Lower lobe of right lung (tissue), 2 donors: ENCODE measurements at regions not wholly inside any gene's neighbourhood (a gene's known extent, or its start where the extent isn't known, plus 50 kb on each side); places are given as distances from the start of the nearest gene placed in this dataset.

Source experiments
- ATAC-seq, 2 donors: fragments of 200-7000 bp; cut with Tn5 transposase; one replicate each; pipeline ENCODE4 v1.9.1; 2020 to 2022; ENCODE audit warnings: mild to moderate bottlenecking in 2 of 2, moderate library complexity in 2 of 2
- DNase-seq: peaks from one replicate; pipeline ENCODE4 v3.0.0-alpha.2; 2020
- H3K27ac ChIP-seq: fragments of 200-600 bp; one replicate; pipeline ENCODE4 v1.8.0; 2022
- H3K27me3 ChIP-seq: fragments of 200-600 bp; one replicate; pipeline ENCODE4 v1.8.0; 2022; ENCODE audit warnings: low read depth
- H3K36me3 ChIP-seq: fragments of 200-600 bp; one replicate; pipeline ENCODE4 v1.8.0; 2022; ENCODE audit warnings: mild to moderate bottlenecking
- H3K4me1 ChIP-seq: fragments of 200-600 bp; one replicate; pipeline ENCODE4 v1.8.0; 2022
- H3K4me3 ChIP-seq: fragments of 200-600 bp; one replicate; pipeline ENCODE4 v1.8.0; 2022; ENCODE audit warnings: mild to moderate bottlenecking
- H3K9me3 ChIP-seq: fragments of 200-600 bp; one replicate; pipeline ENCODE4 v1.8.0; 2022
- intact Hi-C: fragments of 100-400 bp; cut with DNase I; formaldehyde crosslinking; loops from one replicate; pipeline ENCODE4 v1.11.0; 2022
- TF ChIP-seq, protein P1 (sequence below): fragments of 200-600 bp; IDR thresholded peaks from one replicate; pipeline ENCODE4 v1.8.0; 2022; ENCODE audit warnings: antibody characterized with exemption, mild to moderate bottlenecking
- donor health status: DM: no; HTN: yes; CAD: no; lungs with severe emphysema.

DNA sequence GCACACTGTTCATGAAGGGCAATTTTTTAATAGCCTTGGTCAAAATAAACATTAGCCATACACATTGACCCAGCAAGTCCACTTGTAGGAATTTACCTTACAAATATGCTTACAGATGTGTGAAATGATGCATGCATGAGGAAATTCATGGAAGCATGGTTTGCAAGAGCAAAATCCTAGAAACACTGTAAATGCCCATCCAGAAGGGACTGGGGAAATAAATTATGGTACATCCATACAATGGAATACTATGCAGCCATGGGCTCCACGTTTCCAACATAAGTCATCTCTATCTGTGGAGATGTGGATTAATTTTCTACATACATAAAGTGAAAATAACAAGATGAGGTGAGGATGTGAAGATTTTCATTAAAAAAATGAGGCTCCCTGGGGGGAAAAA is 99.1 kb downstream of the NPY start:
- Histone ChIP-seq H3K27ac (no peak overlapping the region), H3K27me3 (no peaks in the 10 kb centered on the region), H3K4me1 (no peaks in the 10 kb centered on the region), H3K9me3 (no peaks in the 10 kb centered on the region), H3K4me3 (no peak overlapping the region), H3K36me3 (no peaks in the 10 kb centered on the region)
- ATAC-seq (no peak), DNase-seq (no peak)
- intact Hi-C loops: no loop called here
- TF ChIP-seq, protein P1, sequence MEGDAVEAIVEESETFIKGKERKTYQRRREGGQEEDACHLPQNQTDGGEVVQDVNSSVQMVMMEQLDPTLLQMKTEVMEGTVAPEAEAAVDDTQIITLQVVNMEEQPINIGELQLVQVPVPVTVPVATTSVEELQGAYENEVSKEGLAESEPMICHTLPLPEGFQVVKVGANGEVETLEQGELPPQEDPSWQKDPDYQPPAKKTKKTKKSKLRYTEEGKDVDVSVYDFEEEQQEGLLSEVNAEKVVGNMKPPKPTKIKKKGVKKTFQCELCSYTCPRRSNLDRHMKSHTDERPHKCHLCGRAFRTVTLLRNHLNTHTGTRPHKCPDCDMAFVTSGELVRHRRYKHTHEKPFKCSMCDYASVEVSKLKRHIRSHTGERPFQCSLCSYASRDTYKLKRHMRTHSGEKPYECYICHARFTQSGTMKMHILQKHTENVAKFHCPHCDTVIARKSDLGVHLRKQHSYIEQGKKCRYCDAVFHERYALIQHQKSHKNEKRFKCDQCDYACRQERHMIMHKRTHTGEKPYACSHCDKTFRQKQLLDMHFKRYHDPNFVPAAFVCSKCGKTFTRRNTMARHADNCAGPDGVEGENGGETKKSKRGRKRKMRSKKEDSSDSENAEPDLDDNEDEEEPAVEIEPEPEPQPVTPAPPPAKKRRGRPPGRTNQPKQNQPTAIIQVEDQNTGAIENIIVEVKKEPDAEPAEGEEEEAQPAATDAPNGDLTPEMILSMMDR: no peak

- Histone ChIP-seq H3K27me3 (no peaks in the 10 kb centered on the region), H3K27ac (no peak overlapping the region), H3K9me3 (no peaks in the 10 kb centered on the region), H3K4me1 (no peaks in the 10 kb centered on the region), H3K4me3 (no peak overlapping the region), H3K36me3 (no peaks in the 10 kb centered on the region)
- DNase-seq (no peak), ATAC-seq (no peak)
- intact Hi-C loops: no loop called here
- TF ChIP-seq, protein P1: no peak
These were observed 100.5 kb downstream of the NPY start for GRCh38 chr7:24384362-24385030.

DNA sequence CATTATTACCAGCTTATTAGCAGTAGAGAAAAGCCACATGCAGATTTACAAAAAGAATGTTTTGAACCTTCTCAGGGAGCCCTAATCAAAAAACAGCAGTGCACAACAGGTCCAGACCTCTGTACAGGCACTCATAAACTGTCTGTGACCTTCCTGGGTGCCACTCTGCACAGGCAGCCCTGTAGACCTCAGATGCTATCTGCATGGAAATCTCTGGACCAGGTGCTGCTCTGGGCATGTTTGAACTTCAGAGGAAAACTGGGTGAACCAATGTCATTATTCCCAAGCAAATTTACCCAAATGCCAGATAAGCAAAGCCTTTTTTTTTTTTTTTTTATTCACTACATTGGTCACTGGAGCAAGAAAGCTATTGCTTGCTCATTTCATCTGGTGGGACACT is 104.2 kb downstream of the NPY start:
- TF ChIP-seq, protein P1: no peak
- ATAC-seq: no peak
- H3K36me3 ChIP-seq: no peaks in the 10 kb centered on the region
- intact Hi-C loops: no loop called here
- no peak overlapping the region for H3K4me3 ChIP-seq
- no peak for DNase-seq
- H3K9me3 ChIP-seq: no peaks in the 10 kb centered on the region
- H3K27ac ChIP-seq: no peak overlapping the region
- no peaks in the 10 kb centered on the region for H3K4me1 ChIP-seq
- H3K27me3 ChIP-seq: no peaks in the 10 kb centered on the region

DNA sequence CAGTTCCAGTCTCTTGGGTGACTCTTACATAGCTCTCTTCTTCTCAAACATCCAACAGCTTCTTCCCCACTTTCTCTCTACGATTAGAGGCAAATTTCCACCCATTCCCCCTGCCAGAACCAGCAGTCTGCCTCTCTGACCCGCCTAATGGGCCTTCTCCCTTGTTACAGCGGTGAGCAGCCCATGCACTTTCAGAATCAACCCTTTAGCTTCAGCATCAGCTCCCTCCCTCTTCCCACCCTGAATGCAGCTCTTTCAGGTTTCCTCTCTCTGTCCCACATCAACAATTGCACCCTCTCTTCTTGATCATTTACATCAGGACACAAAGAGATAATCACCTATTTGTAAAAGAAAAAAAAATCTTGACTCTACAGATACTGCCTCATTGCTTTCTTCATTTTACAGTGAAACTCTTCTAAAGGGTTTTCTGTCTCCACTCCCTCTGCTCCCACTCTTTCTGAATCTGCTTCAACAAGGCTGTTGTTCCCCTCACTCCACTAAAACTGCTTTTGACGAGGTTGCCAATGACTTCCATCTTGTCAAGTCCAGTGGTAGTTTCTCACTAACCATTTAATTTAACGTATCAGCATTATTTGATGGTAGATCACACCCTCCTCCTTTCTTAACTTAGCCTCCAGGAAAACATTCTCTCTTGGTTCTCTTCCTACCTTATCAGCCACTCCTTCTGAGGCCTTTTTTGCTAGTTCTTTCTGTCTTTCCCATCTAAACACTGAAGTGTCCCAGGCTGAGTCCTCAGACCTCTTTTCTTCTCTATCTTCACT is 106.6 kb downstream of the NPY start:
- H3K4me1 ChIP-seq: no peaks in the 10 kb centered on the region
- H3K36me3 ChIP-seq: no peaks in the 10 kb centered on the region
- H3K4me3 ChIP-seq: no peak overlapping the region
- TF ChIP-seq, protein P1: no peak
- no peaks in the 10 kb centered on the region for H3K9me3 ChIP-seq
- intact Hi-C loops: no loop called here
- no peak for ATAC-seq
- no peak overlapping the region for H3K27ac ChIP-seq
- no peaks in the 10 kb centered on the region for H3K27me3 ChIP-seq
- DNase-seq: no peak

DNA sequence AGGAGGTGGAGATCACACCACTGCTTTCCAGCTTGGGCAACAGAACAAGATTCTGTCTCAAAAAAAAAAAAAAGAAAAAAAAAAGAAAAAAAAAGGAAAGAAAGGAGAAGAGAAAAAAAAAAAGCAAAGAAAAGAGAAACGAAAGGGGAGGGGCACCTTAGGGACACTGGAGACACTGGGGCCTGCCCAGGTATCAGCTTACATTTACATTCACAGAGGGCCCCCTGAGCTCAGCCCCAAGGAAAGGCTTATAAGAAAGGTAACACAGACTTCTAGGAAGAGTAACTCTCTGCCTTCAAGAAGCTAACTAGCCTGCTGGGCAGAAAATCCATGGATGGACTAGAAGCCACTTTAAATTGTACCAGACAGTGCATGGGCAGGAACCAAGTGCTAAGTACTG is 108.8 kb downstream of the NPY start:
- no peak for ATAC-seq
- TF ChIP-seq, protein P1: no peak
- H3K27me3 ChIP-seq: no peaks in the 10 kb centered on the region
- no peaks in the 10 kb centered on the region for H3K4me1 ChIP-seq
- H3K36me3 ChIP-seq: no peaks in the 10 kb centered on the region
- H3K9me3 ChIP-seq: no peaks in the 10 kb centered on the region
- no peak for DNase-seq
- H3K4me3 ChIP-seq: no peak overlapping the region
- intact Hi-C loops: no loop called here
- no peak overlapping the region for H3K27ac ChIP-seq
